ENCODE measurements at regions not wholly inside any gene's neighbourhood (a gene's known extent, or its start where the extent isn't known, plus 50 kb on each side); places are given as distances from the start of the nearest gene placed in this dataset.
"Not testable (repeated sequence)": the region's sequence is repeated elsewhere in the genome, so short reads cannot be mapped to it uniquely, and the experiment has no call there.

DNA sequence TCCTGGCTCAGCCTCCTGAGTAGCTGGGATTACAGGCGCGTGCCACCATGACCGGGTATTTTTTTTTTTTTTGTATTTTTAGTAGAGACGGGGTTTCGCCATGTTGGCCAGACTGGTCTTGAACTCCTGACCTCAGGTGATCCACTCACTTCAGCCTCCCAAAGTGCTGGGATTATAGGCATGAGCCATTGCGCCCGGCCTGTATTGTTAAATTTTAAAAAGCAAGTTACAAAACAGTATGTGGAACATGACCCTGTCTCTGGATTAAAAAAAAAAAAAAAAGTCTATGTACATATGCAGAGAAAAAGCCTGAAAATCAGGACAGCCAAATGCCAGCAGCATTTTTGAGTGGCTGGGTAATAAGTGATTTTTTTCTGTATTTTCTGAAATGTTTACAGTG lies 64.8 kb upstream of the UXS1 start:
- H3K79me2 ChIP-seq (ENCODE audit: control insufficient read depth, insufficient read depth, low read length); H3K27ac ChIP-seq (ENCODE audit: extremely low read depth, low read depth, low read length); H3K4me3 ChIP-seq; CTCF ChIA-PET (ENCODE audit: low intra/inter-chr PET ratio); H4K20me1 ChIP-seq (replicated peaks; ENCODE audit: control insufficient read depth, insufficient read depth, low read length); H3K36me3 ChIP-seq (ENCODE audit: control insufficient read depth, insufficient read depth, low read length); POLR2A ChIA-PET; H3K9me1 ChIP-seq (ENCODE audit: control insufficient read depth, insufficient read depth, low read length); H3K9me3 ChIP-seq (replicated peaks; ENCODE audit: control insufficient read depth, insufficient read depth, low read depth, low read length); ATAC-seq; H3K9ac ChIP-seq (ENCODE audit: insufficient read depth in 1 of 2, low read depth in 2 of 2, low read length in 2 of 2); H3K4me1 ChIP-seq (replicated peaks in 1 of 2; ENCODE audit: control insufficient read depth in 2 of 2, insufficient read depth in 2 of 2, low read length in 2 of 2); DNase-seq (ENCODE audit: extremely low read depth in 1 of 4, low spot score in 3 of 4); H3K4me2 ChIP-seq (ENCODE audit: insufficient read depth, low read length); H2AFZ ChIP-seq (ENCODE audit: low read depth, low read length); BruUV-seq (replicated peaks); intact Hi-C loops (cut with micrococcal nuclease); FAIRE-seq: not testable (repeated sequence)
- WGBS (ENCODE audit: insufficient coverage, low coverage, missing lambda C conversion rate) = 8% methylated on average over 7 of the region's 7 CpGs
- in situ Hi-C loops (cut with MboI) = loop anchor here (5.0 kb wide), 1 partner anchor 1663 kb away; no protein-coding TSS in a partner anchor
- H3K27me3 ChIP-seq (ENCODE audit: control insufficient read depth in 2 of 2, insufficient read depth in 2 of 2, low read length in 2 of 2) = peaks cover 8 to 22% of the 10 kb centered on the region in 2 experiments; a peak in 3 of 5 replicates

DNA sequence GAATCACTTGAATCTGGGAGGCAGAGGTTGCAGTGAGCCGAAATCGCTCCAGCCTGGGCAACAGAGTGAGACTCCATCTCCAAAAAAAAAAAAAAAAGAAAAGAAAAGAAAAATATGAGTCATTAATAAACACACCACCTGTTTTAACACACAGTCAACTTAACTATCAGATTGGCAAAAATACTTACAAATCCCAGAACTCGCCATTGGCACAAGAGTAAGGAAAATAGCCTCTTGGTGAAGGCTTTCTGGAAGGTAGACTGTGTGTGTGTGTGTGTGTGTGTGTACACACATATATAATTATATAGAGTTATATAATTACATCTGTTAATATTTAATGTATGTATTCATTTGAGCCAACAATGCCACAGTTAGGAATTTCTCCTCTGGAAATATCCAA lies 63.7 kb upstream of the UXS1 start:
- 3% methylated on average over 3 of the region's 3 CpGs for WGBS (ENCODE audit: insufficient coverage, low coverage, missing lambda C conversion rate)
- Histone ChIP-seq H3K4me3 (no peak overlapping the region), H4K20me1 (replicated peaks; ENCODE audit: control insufficient read depth, insufficient read depth, low read length) (no peaks in the 10 kb centered on the region), H3K36me3 (ENCODE audit: control insufficient read depth, insufficient read depth, low read length) (no peaks in the 10 kb centered on the region), H3K79me2 (ENCODE audit: control insufficient read depth, insufficient read depth, low read length) (no peaks in the 10 kb centered on the region), H3K4me1 (replicated peaks in 1 of 2; ENCODE audit: control insufficient read depth in 2 of 2, insufficient read depth in 2 of 2, low read length in 2 of 2) (no peaks in the 10 kb centered on the region), H3K9me1 (ENCODE audit: control insufficient read depth, insufficient read depth, low read length) (no peaks in the 10 kb centered on the region), H2AFZ (ENCODE audit: low read depth, low read length) (no peak overlapping the region), H3K4me2 (ENCODE audit: insufficient read depth, low read length) (no peak overlapping the region), H3K9ac (ENCODE audit: insufficient read depth in 1 of 2, low read depth in 2 of 2, low read length in 2 of 2) (no peak overlapping the region), H3K9me3 (replicated peaks; ENCODE audit: control insufficient read depth, insufficient read depth, low read depth, low read length) (no peaks in the 10 kb centered on the region), H3K27me3 (ENCODE audit: control insufficient read depth in 2 of 2, insufficient read depth in 2 of 2, low read length in 2 of 2) (peaks cover 8 to 22% of the 10 kb centered on the region in 2 experiments; a peak in 3 of 5 replicates), H3K27ac (ENCODE audit: extremely low read depth, low read depth, low read length) (no peak overlapping the region)
- no peak for DNase-seq (ENCODE audit: extremely low read depth in 1 of 4, low spot score in 3 of 4)
- intact Hi-C loops (cut with micrococcal nuclease) (no loop called here), in situ Hi-C loops (cut with MboI) (loop anchor here (5.0 kb wide), 1 partner anchor 1664 kb away; no protein-coding TSS in a partner anchor)
- TF ChIP-seq ZNF507 (tag; conservative IDR thresholded peaks at IDR 0.05) = no peak
- TF ChIP-seq ZC3H11A (IDR thresholded peaks at IDR 0.05; ENCODE audit: low read depth, low read length) = no peak
- TF ChIP-seq NR2C2 (CRISPR knock-in tag; IDR thresholded peaks at IDR 0.05) = no peak
- TF ChIP-seq NR2C2 (tag; IDR thresholded peaks at IDR 0.05) = no peak
- TF ChIP-seq, protein P1, sequence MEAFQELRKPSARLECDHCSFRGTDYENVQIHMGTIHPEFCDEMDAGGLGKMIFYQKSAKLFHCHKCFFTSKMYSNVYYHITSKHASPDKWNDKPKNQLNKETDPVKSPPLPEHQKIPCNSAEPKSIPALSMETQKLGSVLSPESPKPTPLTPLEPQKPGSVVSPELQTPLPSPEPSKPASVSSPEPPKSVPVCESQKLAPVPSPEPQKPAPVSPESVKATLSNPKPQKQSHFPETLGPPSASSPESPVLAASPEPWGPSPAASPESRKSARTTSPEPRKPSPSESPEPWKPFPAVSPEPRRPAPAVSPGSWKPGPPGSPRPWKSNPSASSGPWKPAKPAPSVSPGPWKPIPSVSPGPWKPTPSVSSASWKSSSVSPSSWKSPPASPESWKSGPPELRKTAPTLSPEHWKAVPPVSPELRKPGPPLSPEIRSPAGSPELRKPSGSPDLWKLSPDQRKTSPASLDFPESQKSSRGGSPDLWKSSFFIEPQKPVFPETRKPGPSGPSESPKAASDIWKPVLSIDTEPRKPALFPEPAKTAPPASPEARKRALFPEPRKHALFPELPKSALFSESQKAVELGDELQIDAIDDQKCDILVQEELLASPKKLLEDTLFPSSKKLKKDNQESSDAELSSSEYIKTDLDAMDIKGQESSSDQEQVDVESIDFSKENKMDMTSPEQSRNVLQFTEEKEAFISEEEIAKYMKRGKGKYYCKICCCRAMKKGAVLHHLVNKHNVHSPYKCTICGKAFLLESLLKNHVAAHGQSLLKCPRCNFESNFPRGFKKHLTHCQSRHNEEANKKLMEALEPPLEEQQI (IDR thresholded peaks at IDR 0.05) = no peak
- TF ChIP-seq MTA1 (IDR thresholded peaks at IDR 0.05; ENCODE audit: borderline replicate concordance) = no peak
- TF ChIP-seq MCM3 (IDR thresholded peaks at IDR 0.05) = no peak
- TF ChIP-seq RB1 (IDR thresholded peaks at IDR 0.05; ENCODE audit: low read depth) = no peak
- TF ChIP-seq TCF3 (CRISPR knock-in tag; IDR thresholded peaks at IDR 0.05) = no peak
- no peak for TF ChIP-seq ZNF324 (CRISPR knock-in tag; IDR thresholded peaks at IDR 0.05)
- no peak for TF ChIP-seq MEIS2 (IDR thresholded peaks at IDR 0.05; ENCODE audit: partially characterized antibody)
- TF ChIP-seq, protein P2, sequence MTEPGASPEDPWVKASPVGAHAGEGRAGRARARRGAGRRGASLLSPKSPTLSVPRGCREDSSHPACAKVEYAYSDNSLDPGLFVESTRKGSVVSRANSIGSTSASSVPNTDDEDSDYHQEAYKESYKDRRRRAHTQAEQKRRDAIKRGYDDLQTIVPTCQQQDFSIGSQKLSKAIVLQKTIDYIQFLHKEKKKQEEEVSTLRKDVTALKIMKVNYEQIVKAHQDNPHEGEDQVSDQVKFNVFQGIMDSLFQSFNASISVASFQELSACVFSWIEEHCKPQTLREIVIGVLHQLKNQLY (CRISPR knock-in tag; conservative IDR thresholded peaks at IDR 0.05) = no peak
- no TSS peak for BruUV-seq (replicated peaks)
- ChIA-PET CTCF (ENCODE audit: low intra/inter-chr PET ratio) (no interaction called here), POLR2A (interaction anchor here (0.6 kb wide), 1 partner anchor 476 kb away, joined by 3 read pairs; no protein-coding TSS in a partner anchor)
- FAIRE-seq = no peak
- ATAC-seq = no peak

Measured in K562 (cell line).